Type B pancreatic cell (in vitro differentiated cells): ENCODE measurements at regions not wholly inside any gene's neighbourhood (a gene's known extent, or its start where the extent isn't known, plus 50 kb on each side); places are given as distances from the start of the nearest gene placed in this dataset.

ENCODE experiments used
- DNase-seq: peaks from one replicate; pipeline ENCODE4 v3.0.0; 2021; ENCODE audit warnings: mixed read lengths; ENCODE audit not compliant: unreplicated experiment; ENCODE audit errors: extremely low spot score
- H3K27ac Mint-ChIP-seq: 2 replicates; pipeline ENCODE4 v1.8.0; 2021; ENCODE audit warnings: mild to moderate bottlenecking, mixed read lengths
- H3K27me3 Mint-ChIP-seq: 2 replicates; pipeline ENCODE4 v1.8.0; 2021; ENCODE audit warnings: mixed read lengths
- H3K36me3 Mint-ChIP-seq: 2 replicates; pipeline ENCODE4 v1.8.0; 2021; ENCODE audit warnings: mixed read lengths
- H3K4me1 Mint-ChIP-seq: one replicate; pipeline ENCODE4 v1.8.0; 2021; ENCODE audit warnings: mixed read lengths; ENCODE audit not compliant: unreplicated experiment
- H3K4me3 Mint-ChIP-seq: 2 replicates; pipeline ENCODE4 v1.8.0; 2021; ENCODE audit warnings: mild to moderate bottlenecking, mixed read lengths
- H3K9me3 Mint-ChIP-seq: 2 replicates; pipeline ENCODE4 v1.8.0; 2021; ENCODE audit warnings: mixed read lengths
- CTCF ChIP-seq: fragments of 200-600 bp; sonication (generic); conservative IDR thresholded peaks from 2 replicates; pipeline ENCODE4 v1.5.0; 2021; ENCODE audit warnings: antibody characterized with exemption, mild to moderate bottlenecking

- H3K36me3 Mint-ChIP-seq: no peaks in the 10 kb centered on the region
- peaks cover 11% of the 10 kb centered on the region for H3K27me3 Mint-ChIP-seq
- no peak for DNase-seq
- no peaks in the 10 kb centered on the region for H3K9me3 Mint-ChIP-seq
- no peaks in the 10 kb centered on the region for H3K4me1 Mint-ChIP-seq
- H3K4me3 Mint-ChIP-seq: no peak overlapping the region
- TF ChIP-seq CTCF: no peak
- no peak overlapping the region for H3K27ac Mint-ChIP-seq
These were observed 172.7 kb downstream of the TRIM33 start for GRCh38 chr1:114338191-114338890.

- peaks cover 15% of the 10 kb centered on the region for H3K27me3 Mint-ChIP-seq
- H3K27ac Mint-ChIP-seq: no peak overlapping the region
- H3K36me3 Mint-ChIP-seq: no peaks in the 10 kb centered on the region
- no peak overlapping the region for H3K4me3 Mint-ChIP-seq
- no peak for TF ChIP-seq CTCF
- no peak for DNase-seq
- no peaks in the 10 kb centered on the region for H3K4me1 Mint-ChIP-seq
- H3K9me3 Mint-ChIP-seq: no peaks in the 10 kb centered on the region
These were observed 173.6 kb downstream of the TRIM33 start for GRCh38 chr1:114337417-114337816.

GRCh38 chr1:114336360-114336759 is 174.6 kb downstream of the TRIM33 start:
- DNase-seq: no peak
- no peaks in the 10 kb centered on the region for H3K36me3 Mint-ChIP-seq
- H3K9me3 Mint-ChIP-seq: no peaks in the 10 kb centered on the region
- H3K27me3 Mint-ChIP-seq: peaks cover 23% of the 10 kb centered on the region
- H3K4me1 Mint-ChIP-seq: no peaks in the 10 kb centered on the region
- H3K4me3 Mint-ChIP-seq: no peak overlapping the region
- no peak for TF ChIP-seq CTCF
- H3K27ac Mint-ChIP-seq: no peak overlapping the region

- H3K27ac Mint-ChIP-seq: no peak overlapping the region
- no peaks in the 10 kb centered on the region for H3K4me1 Mint-ChIP-seq
- no peaks in the 10 kb centered on the region for H3K9me3 Mint-ChIP-seq
- DNase-seq: no peak
- no peak overlapping the region for H3K4me3 Mint-ChIP-seq
- peaks cover 20% of the 10 kb centered on the region for H3K27me3 Mint-ChIP-seq
- TF ChIP-seq CTCF: no peak
- H3K36me3 Mint-ChIP-seq: no peaks in the 10 kb centered on the region
These were observed 175.7 kb downstream of the TRIM33 start for GRCh38 chr1:114335273-114335672.

DNA sequence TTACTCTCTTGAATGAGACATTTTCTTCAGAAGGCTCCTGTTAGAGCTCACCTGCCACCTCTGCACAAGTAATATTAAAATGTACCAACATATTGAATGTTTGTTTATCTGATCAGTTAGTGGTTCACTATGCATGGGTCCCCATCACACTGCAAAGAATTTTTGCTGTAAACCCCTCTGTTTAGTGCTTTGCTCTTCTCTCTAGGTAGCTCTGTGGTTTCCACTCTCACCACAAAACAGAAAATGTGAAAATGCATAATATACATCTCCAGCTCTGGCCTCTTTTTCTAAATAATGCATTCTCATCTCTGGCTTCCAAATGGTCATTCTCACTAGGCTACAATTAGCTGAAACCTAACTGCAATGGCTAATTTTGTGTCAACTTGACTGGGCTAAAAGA is 176.7 kb downstream of the TRIM33 start:
- DNase-seq: no peak
- no peaks in the 10 kb centered on the region for H3K36me3 Mint-ChIP-seq
- H3K27ac Mint-ChIP-seq: no peak overlapping the region
- no peaks in the 10 kb centered on the region for H3K4me1 Mint-ChIP-seq
- TF ChIP-seq CTCF: no peak
- no peaks in the 10 kb centered on the region for H3K9me3 Mint-ChIP-seq
- H3K27me3 Mint-ChIP-seq: peaks cover 28% of the 10 kb centered on the region
- no peak overlapping the region for H3K4me3 Mint-ChIP-seq
